GM18951 (cell line): ENCODE measurements at regions not wholly inside any gene's neighbourhood (a gene's known extent, or its start where the extent isn't known, plus 50 kb on each side); places are given as distances from the start of the nearest gene placed in this dataset.

Experiments used
- POLR2A ChIP-seq: IDR thresholded peaks from 4 replicates; pipeline ENCODE4 v1.6.1; 2011; ENCODE audit warnings: mild to moderate bottlenecking; ENCODE audit not compliant: insufficient read length, insufficient read depth; ENCODE audit errors: extremely low read depth
- in situ Hi-C: fragments of 300-500 bp; cut with MboI; formaldehyde crosslinking; loops from one replicate; pipeline ENCODE4 v1.12.0; 2022; ENCODE audit warnings: low sequenced_read_pairs, mixed read lengths, inconsistent platforms; ENCODE audit not compliant: unreplicated experiment

DNA sequence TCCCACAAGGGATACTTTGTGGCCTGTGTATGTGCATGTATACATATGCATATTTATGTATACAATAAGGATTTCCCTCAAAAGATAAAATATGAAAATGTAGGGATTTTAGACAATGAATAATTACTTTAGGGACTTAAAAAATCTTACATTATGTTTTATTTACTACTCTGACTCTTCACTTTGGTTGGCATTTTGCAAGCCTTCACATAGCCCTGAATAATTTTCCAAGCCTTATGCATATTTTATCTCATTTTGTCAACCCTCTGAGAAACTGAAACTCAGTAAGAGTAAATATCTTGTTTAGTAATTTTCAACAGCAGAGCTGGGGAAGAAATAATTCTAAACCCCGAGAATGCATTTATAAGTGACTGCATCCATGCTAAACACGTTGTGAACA, 153.0 kb upstream of the SLC24A2 start:
- no peak for TF ChIP-seq POLR2A
- in situ Hi-C loops: loop anchor here (25.0 kb wide), 2 partner anchors 395 to 695 kb away; no protein-coding TSS in a partner anchor

DNA sequence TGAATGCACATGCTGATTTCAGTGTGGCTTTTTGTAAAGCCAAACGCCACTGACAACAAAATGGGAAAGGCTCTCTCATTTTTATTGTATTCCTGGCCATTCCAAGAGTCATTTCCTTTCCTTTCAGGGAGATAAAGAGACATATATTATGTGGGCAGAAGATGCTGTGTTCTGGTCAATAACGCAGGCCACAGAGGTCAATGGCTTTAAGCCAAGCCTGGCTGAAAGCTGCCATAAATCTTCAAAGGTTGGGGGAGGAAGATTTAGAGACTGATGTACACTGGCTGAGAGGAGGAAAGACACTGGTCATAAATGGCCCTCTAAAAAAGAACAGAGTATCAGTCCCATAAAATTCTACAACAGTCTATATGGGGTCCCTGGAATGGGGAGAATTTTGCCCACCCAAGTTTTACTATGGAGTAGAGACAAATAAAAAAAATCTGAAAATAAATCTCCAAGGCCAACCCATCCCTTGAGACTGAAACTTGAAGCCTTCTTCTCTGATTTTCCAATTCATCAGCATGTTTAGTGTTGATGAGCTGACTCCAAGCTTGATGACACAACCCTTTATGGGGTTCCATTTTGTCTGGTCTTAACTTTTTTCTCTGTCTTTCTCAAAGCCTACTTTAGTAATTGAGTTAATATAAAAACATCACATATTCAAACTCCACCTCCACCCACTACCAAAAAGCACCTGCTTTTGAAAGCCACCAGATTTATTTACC, 152.1 kb upstream of the SLC24A2 start:
- in situ Hi-C loops: loop anchor here (25.0 kb wide), 2 partner anchors 396 to 696 kb away; no protein-coding TSS in a partner anchor
- TF ChIP-seq POLR2A: no peak

DNA sequence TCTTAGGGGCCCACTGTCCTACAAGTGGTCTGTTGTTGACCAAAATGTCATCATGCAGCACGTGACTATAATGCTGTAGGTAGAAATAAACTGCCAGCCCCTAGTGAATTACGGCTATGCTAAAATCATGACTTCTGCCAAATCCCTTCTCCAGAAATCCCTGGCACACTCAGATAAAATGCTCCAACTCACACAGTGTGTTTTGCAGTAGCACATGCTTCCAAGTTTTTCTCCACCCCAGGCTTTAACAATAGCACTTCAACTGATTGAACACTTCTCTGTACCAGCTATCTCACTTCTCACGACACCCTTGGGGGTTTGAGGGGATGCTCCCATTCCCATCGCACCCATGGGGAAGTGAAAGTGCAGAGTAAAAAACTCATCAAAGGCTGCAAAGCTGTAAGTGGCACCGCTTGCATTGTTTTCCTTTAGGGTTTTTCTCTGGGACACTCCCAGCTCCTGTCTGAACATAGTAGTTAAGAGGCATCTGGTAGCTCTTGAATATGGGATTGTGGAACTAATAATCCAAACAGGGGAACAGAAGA, 151.0 kb upstream of the SLC24A2 start:
- no peak for TF ChIP-seq POLR2A
- in situ Hi-C loops: loop anchor here (25.0 kb wide), 2 partner anchors 397 to 697 kb away; no protein-coding TSS in a partner anchor

DNA sequence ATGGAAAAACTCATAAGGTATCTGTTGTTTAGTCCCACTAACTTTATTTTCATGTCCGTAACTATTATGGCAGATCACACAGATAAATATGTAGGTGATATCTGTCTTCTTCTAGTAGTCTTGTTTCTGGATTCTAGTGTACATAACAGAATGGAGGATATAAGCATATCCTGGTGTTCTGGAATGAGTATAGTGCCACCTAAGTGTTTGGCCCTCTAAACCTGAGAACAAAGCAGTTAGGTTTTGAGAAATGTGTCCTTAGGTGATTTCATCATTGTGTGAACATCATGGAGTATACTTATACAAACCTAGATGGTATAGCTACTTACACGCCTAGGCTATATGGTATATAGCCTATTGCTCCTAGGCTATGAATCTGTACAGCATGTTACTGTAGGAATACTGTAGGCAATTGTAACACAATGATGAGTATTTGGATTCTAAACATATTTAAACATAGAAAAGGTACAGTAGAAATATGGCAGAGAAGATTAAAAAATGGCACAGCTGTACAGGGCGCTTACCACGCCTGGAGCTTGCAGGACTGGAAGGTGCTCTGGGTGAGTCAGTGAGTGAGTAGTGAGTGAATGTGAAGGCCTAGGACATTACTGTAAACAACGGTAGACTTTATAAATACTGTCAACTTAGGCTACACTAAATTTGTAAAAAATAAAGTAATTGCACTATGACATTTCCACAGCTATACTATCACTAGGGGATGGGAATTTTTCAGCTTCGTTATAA, 150.3 kb upstream of the SLC24A2 start:
- in situ Hi-C loops: loop anchor here (25.0 kb wide), 2 partner anchors 398 to 698 kb away; no protein-coding TSS in a partner anchor

DNA sequence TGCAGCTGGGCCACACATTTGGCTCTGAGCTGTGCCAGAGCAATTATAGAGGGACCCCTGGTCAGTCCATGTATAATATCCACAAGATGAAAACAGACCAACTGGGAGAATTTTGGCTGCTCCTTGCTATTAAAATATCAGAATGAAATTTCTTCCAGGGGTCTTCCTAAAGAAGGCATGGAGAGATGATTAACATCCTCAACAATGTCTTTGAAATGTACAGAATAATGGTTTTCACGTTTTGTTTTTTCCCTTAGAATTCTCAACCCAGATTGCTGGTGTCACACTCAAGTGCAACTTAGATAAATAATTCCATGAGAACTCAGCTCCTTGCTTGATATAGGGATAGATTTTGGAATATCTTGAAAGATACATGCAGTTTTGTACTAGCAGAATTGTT, 148.3 kb upstream of the SLC24A2 start:
- no peak for TF ChIP-seq POLR2A
- in situ Hi-C loops: loop anchor here (25.0 kb wide), 2 partner anchors 400 to 700 kb away; no protein-coding TSS in a partner anchor

More for the DNA sequence above, 150.3 kb upstream of the SLC24A2 start:
- no peak for TF ChIP-seq POLR2A

DNA sequence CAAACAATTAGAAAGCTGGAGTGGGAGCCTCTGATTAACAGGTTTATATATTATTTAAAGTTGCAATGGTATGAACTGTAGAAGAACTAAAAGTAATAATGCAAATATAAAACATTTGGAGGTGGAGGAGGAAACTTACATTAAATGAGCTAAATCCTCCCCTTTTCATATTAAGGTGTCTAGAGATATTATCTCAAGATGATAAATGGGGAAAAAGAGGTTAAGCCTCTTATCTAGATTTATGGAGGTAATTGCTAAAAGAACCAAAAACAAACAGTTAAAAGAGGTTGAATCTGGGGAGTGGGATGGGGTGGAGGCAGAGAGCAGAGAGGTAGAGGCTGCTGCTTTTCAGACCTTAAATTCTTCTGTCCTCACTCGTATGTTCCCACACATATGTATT, 147.8 kb upstream of the SLC24A2 start:
- in situ Hi-C loops: loop anchor here (25.0 kb wide), 2 partner anchors 401 to 701 kb away; no protein-coding TSS in a partner anchor
- no peak for TF ChIP-seq POLR2A

DNA sequence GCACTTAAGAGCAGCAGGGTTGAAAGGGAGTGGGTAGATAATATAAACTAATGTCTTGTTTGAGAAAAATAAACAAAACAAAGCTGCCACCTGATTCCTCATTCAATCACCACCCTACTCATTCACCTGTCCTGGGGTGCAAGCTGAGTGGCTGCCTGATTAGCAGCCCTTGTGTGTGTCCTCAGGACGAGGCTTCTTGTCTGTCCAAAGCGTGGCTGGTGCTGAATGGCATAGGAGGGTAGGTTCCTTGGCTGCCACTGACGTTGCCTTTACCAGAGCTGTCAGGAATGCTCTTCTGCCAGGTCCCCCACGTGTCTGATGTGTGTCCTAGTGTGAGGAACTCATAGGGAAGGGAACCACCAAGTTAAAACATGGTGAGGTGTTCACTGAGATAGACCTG, 146.6 kb upstream of the SLC24A2 start:
- no peak for TF ChIP-seq POLR2A
- in situ Hi-C loops: loop anchor here (25.0 kb wide), 2 partner anchors 402 to 702 kb away; no protein-coding TSS in a partner anchor

DNA sequence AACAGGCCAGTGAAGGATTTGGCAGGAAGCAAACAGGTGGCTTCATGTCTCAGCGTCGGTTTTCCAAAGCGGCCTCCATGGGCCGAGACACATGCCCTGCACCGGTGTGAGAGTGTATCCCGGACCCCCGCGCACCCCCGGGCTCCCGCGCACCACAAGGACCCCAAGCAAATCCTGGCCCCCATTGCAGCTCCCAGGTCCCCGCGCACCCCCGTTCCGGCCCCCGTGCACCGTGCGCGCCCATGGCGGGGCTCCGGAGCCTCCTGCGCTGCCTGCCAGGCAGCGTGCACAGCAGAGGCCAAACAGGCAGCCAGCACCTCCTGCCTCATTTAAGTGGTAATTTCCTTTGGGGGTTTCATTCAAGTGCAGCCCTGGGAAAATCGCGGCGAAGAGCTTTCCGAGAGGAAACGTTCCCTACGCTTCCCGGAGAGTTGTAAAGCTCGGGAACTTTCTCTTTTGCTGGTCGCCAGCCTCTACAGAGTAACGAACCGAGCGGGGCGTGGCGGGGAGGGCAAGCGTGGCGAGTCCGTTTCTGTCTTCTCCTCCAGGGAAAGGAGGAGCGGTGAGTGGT, 145.5 kb upstream of the SLC24A2 start:
- in situ Hi-C loops: loop anchor here (25.0 kb wide), 2 partner anchors 403 to 703 kb away; no protein-coding TSS in a partner anchor
- TF ChIP-seq POLR2A: no peak

DNA sequence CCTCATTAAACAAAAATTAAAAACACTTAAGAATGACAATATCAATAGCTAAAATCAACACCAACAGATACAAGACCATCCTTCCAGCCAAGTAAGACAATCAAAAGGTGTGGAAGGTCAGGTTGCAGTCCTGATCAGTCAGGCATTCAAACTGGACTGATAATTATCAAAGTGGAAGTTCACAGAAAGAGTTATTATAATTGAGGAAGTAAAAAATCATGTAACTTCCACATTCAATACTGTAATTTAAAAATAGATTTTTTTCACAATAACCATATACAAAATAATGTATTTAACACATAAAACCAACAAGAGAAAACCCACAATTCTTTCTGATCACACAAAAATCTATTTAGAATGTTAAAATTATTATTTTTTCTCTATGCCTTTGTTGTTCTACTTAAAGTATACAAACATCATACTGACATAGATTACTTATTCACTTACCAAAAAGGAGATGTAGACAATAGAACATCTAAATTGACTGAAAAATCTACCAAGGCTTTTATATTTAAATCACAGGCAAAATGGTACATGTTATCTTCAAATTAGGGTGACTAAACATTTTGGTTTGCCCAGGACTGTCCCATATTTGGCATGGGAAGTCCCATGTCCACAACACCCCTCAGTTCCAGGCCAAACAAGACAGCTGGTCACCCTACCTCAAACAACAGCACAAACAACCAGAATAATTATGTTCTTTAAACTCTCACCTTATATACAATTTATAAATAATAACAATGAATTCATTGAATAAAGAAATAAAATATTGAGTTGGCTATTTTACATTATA, 142.5 kb upstream of the SLC24A2 start:
- TF ChIP-seq POLR2A: no peak
- in situ Hi-C loops: loop anchor here (25.0 kb wide), 2 partner anchors 406 to 706 kb away; no protein-coding TSS in a partner anchor

DNA sequence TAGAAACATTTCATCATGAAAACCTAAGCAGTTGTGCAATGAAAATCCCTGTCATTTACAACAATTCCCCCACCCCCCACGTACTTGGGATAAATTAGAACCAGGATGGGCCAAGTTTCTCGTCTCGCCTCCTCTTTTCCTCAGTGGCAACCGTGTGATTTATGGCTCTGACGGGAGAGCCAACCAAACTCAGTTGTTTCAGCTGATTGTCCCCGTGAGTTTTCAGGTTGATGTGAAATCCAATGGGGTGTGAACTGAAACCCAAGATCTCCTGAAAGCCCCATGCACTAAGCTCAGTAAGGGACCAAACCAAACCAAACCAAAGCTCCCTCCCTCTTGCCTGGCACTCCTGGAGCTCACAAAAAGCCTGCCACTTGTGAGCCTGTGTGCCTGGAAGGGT, 138.7 kb upstream of the SLC24A2 start:
- TF ChIP-seq POLR2A: no peak
- in situ Hi-C loops: loop anchor here (10.0 to 25.0 kb wide), 4 partner anchors 410 to 1187 kb away; no protein-coding TSS in a partner anchor

DNA sequence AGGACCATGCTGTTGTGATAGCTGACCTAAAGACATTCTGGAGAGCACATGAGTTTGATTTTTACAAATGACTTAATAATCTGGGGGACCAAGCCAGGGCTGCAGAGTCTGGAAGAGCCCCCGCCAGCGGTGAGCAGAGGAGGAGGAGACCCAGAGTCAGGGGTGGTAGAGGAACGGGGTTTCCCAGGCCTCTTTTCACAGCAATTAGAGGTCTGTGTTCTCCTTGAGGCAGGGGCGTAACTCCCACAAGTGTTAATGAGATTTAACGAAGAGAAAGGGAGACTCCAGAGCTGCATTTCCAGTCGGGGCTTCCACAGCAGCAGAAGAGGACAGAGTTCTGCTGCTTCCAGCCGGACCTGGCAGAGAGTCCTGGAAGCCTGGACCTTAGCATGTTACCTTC, 137.9 kb upstream of the SLC24A2 start:
- in situ Hi-C loops: loop anchor here (10.0 to 25.0 kb wide), 4 partner anchors 411 to 1188 kb away; no protein-coding TSS in a partner anchor
- TF ChIP-seq POLR2A: no peak
